HepG2 (cell line): ENCODE measurements at regions not wholly inside any gene's neighbourhood (a gene's known extent, or its start where the extent isn't known, plus 50 kb on each side); places are given as distances from the start of the nearest gene placed in this dataset.

Experiments
- ATAC-seq: fragments of 200-7000 bp; cut with Tn5 transposase; 3 replicates; pipeline ENCODE4 v1.9.1; 2020; ENCODE audit warnings: mild to moderate bottlenecking, moderate library complexity
- BruUV-seq: library from RNA; stranded (reverse); fragments of 400-500 nt; replicated peaks from 2 replicates; lab custom pipeline; 2021; lab: Mats Ljungman, UMichigan
- CTCF ChIA-PET: fragments of 300-600 bp; formaldehyde crosslinking; extraction: SDS; loops from one replicate; lab custom pipeline; 2021; ENCODE audit warnings: low total read pairs, inconsistent platforms, low intra/inter-chr PET ratio; lab: Yijun Ruan, JAX
- POLR2A ChIA-PET: fragments of 350-600 bp; sonication (Branson Sonifier 250); formaldehyde crosslinking; loops from one replicate; lab custom pipeline; 2020; ENCODE audit warnings: antibody characterized with exemption, inconsistent platforms; lab: Yijun Ruan, JAX
- DNase-seq: peaks from one replicate; pipeline ENCODE4 v3.0.0-alpha.2; 2015; ENCODE audit warnings: low spot score
- FAIRE-seq: peaks from 3 replicates; lab custom pipeline; 2011; peaks lifted over from hg19 to GRCh38; lab: Jason Lieb, UNC
- H2AFZ ChIP-seq: one replicate; pipeline ENCODE4 v1.6.1; 2011; ENCODE audit warnings: low read length, inconsistent platforms
- H3K27ac ChIP-seq: fragments of 300-600 bp; 3 replicates; pipeline ENCODE4 v1.8.0; 2011; ENCODE audit warnings: mixed run types, mild to moderate bottlenecking, mixed read lengths, low read length, inconsistent platforms; ENCODE audit not compliant: insufficient read depth; ENCODE audit errors: extremely low read length
- H3K27me3 ChIP-seq, 2 experiments: fragments of 200-600 bp in 1 of 2; 2 replicates in 1 of 2; 3 replicates in 1 of 2; pipeline versions ENCODE4 v1.6.0 to v1.8.0; 2011; ENCODE audit warnings: low read length in 2 of 2, mild to moderate bottlenecking in 2 of 2, moderate library complexity in 2 of 2, inconsistent platforms in 1 of 2; ENCODE audit not compliant: insufficient read depth in 2 of 2, control insufficient read depth in 1 of 2
- H3K36me3 ChIP-seq, 2 experiments: fragments of 200-600 bp in 1 of 2; replicated peaks in 1 of 2; 2 replicates in 1 of 2; 3 replicates in 1 of 2; pipeline versions ENCODE4 v1.5.1 to v1.8.0; 2011; ENCODE audit warnings: low read length in 2 of 2, inconsistent platforms in 1 of 2; ENCODE audit not compliant: insufficient read depth in 2 of 2, control insufficient read depth in 1 of 2
- H3K4me1 ChIP-seq: 2 replicates; pipeline ENCODE4 v1.5.1; 2012; ENCODE audit warnings: low read length, inconsistent platforms; ENCODE audit not compliant: insufficient read depth
- H3K4me2 ChIP-seq: 2 replicates; pipeline ENCODE4 v1.6.0; 2011; ENCODE audit warnings: low read depth, low read length, inconsistent platforms
- H3K4me3 ChIP-seq, 3 experiments: fragments of 200-600 bp in 1 of 3; sonication (generic), shearing (Covaris generic) in 1 of 3; replicated peaks in 1 of 3; 2 replicates each; pipeline ENCODE4 v1.5.1; 2011 to 2016; ENCODE audit warnings: low read length in 3 of 3, inconsistent platforms in 2 of 3, low read depth in 2 of 3, mild to moderate bottlenecking in 2 of 3, control low read depth in 1 of 3, mixed read lengths in 1 of 3; ENCODE audit not compliant: insufficient read depth in 1 of 3
- H3K79me2 ChIP-seq: one replicate; pipeline ENCODE4 v1.6.1; 2011; ENCODE audit warnings: low read length, inconsistent platforms; ENCODE audit not compliant: insufficient read depth
- H3K9ac ChIP-seq: 2 replicates; pipeline ENCODE4 v1.6.0; 2011; ENCODE audit warnings: mild to moderate bottlenecking, low read depth, low read length, inconsistent platforms; ENCODE audit not compliant: insufficient read depth
- H3K9me3 ChIP-seq: 2 replicates; pipeline ENCODE4 v1.5.1; 2012; ENCODE audit warnings: mild to moderate bottlenecking, low read length
- H4K20me1 ChIP-seq: 2 replicates; pipeline ENCODE4 v1.6.0; 2011; ENCODE audit warnings: inconsistent platforms, mild to moderate bottlenecking, low read length, moderate library complexity; ENCODE audit not compliant: insufficient read depth
- KLF16 ChIP-seq, 2 experiments: sonication (generic) in 1 of 2; formaldehyde crosslinking in 1 of 2; IDR thresholded peaks; 2 replicates each; pipeline versions ENCODE4 v1.6.1 to v1.8.0; 2016 to 2023; ENCODE audit warnings: missing genetic modification reagents in 2 of 2, missing compliant biosample characterization in 1 of 2
- MAZ ChIP-seq, 2 experiments: sonication (generic) in 1 of 2; formaldehyde crosslinking in 1 of 2; IDR thresholded peaks; 2 replicates each; pipeline versions ENCODE4 v1.5.0 to v1.6.1; 2012 to 2020; ENCODE audit warnings: low read depth in 2 of 2, mild to moderate bottlenecking in 2 of 2, borderline replicate concordance in 1 of 2, improper control_type of control experiment in 1 of 2, low read length in 1 of 2, missing genetic modification reagents in 1 of 2, moderate library complexity in 1 of 2
- MTA3 ChIP-seq: sonication (generic); formaldehyde crosslinking; IDR thresholded peaks from 2 replicates; pipeline ENCODE4 v1.4.0; 2020; ENCODE audit warnings: missing genetic modification reagents
- PAF1 ChIP-seq: IDR thresholded peaks from 2 replicates; pipeline ENCODE4 v1.6.1; 2016; ENCODE audit warnings: missing genetic modification reagents, missing compliant biosample characterization
- PHB2 ChIP-seq: fragments of 450-650 bp; IDR thresholded peaks from 2 replicates; pipeline ENCODE4 v1.6.1; 2018; ENCODE audit not compliant: partially characterized antibody
- POGZ ChIP-seq: sonication (generic); formaldehyde crosslinking; IDR thresholded peaks from 2 replicates; pipeline ENCODE4 v1.4.0; 2020; ENCODE audit warnings: mild to moderate bottlenecking, missing genetic modification reagents
- RBAK ChIP-seq: sonication (generic); formaldehyde crosslinking; IDR thresholded peaks from 2 replicates; pipeline ENCODE4 v1.5.1; 2020; ENCODE audit warnings: mild to moderate bottlenecking, missing genetic modification reagents
- SRY ChIP-seq: sonication (generic); formaldehyde crosslinking; IDR thresholded peaks from 2 replicates; pipeline ENCODE4 v1.8.0; 2022; ENCODE audit warnings: mild to moderate bottlenecking, missing genetic modification reagents
- STAG1 ChIP-seq: sonication (generic); formaldehyde crosslinking; IDR thresholded peaks from 2 replicates; pipeline ENCODE4 v1.4.0; 2020; ENCODE audit warnings: missing genetic modification reagents
- TBP ChIP-seq: sonication (generic); formaldehyde crosslinking; IDR thresholded peaks from 2 replicates; pipeline ENCODE4 v1.5.0; 2020; ENCODE audit warnings: missing genetic modification reagents
- U2AF1 ChIP-seq: fragments of 200-400 bp; formaldehyde crosslinking; optimal IDR thresholded peaks from 2 replicates; pipeline ENCODE3; 2017; ENCODE audit warnings: mild to moderate bottlenecking, low read depth, low read length
- ZNF207 ChIP-seq: fragments of 450-650 bp; IDR thresholded peaks from 2 replicates; pipeline ENCODE4 v1.6.1; 2016; ENCODE audit warnings: antibody characterized with exemption, borderline replicate concordance
- ZNF333 ChIP-seq: sonication (generic); formaldehyde crosslinking; IDR thresholded peaks from 2 replicates; pipeline ENCODE4 v1.4.0; 2020; ENCODE audit warnings: mild to moderate bottlenecking, missing genetic modification reagents, borderline replicate concordance
- ZNF543 ChIP-seq: sonication (generic); formaldehyde crosslinking; IDR thresholded peaks from 2 replicates; pipeline ENCODE4 v1.4.0; 2020; ENCODE audit warnings: mild to moderate bottlenecking, missing genetic modification reagents
- ZNF619 ChIP-seq: sonication (generic); formaldehyde crosslinking; IDR thresholded peaks from 2 replicates; pipeline ENCODE4 v1.4.0; 2020; ENCODE audit warnings: mild to moderate bottlenecking, missing genetic modification reagents
- ZNF883 ChIP-seq: sonication (generic); formaldehyde crosslinking; IDR thresholded peaks from 2 replicates; pipeline ENCODE4 v1.5.1; 2020; ENCODE audit warnings: mild to moderate bottlenecking, missing genetic modification reagents; ENCODE audit errors: not compliant biosample characterization
- in situ Hi-C: cut with HindIII; loops from 2 replicates; pipeline ENCODE4 v1.10.0; 2017; ENCODE audit warnings: low pct_unique_long_range_greater_than_20kb; ENCODE audit not compliant: extremely low pct_ligation_motif_present
- intact Hi-C: fragments of 100-400 bp; cut with micrococcal nuclease; formaldehyde crosslinking; loops from one replicate; pipeline ENCODE4 v1.10.0; 2022; ENCODE audit not compliant: unreplicated experiment
- TF ChIP-seq, protein P1 (sequence below): IDR thresholded peaks from 2 replicates; pipeline ENCODE4 v1.6.1; 2016; ENCODE audit warnings: missing compliant biosample characterization, missing genetic modification reagents, borderline replicate concordance

- no peak for TF ChIP-seq ZNF883
Observed at GRCh38 chr17:68718926-68719325, 117.8 kb upstream of the FAM20A start (continued).

GRCh38 chr17:68718465-68718864 lies 117.3 kb upstream of the FAM20A start:
- Histone ChIP-seq H3K4me2 (no peak overlapping the region), H3K79me2 (no peaks in the 10 kb centered on the region), H3K27me3 (no peaks in the 10 kb centered on the region), H3K27ac (no peak overlapping the region), H2AFZ (no peak overlapping the region), H3K4me3 (no peak overlapping the region), H4K20me1 (no peaks in the 10 kb centered on the region), H3K36me3 (no peaks in the 10 kb centered on the region), H3K9me3 (no peaks in the 10 kb centered on the region), H3K4me1 (no peaks in the 10 kb centered on the region), H3K9ac (no peak overlapping the region)
- ChIA-PET CTCF (no interaction called here), POLR2A (no interaction called here)
- intact Hi-C loops: loop anchor here (5.0 kb wide), 1 partner anchor 41 kb away; no protein-coding TSS in a partner anchor
- in situ Hi-C loops: no loop called here
- no TSS peak for BruUV-seq
- ATAC-seq (no peak), DNase-seq (no peak), FAIRE-seq (no peak)
- TF ChIP-seq MTA3 (CRISPR knock-in tag): no peak
- TF ChIP-seq PHB2: no peak
- no peak for TF ChIP-seq POGZ
- TF ChIP-seq TBP (CRISPR knock-in tag): no peak
- no peak for TF ChIP-seq ZNF543 (CRISPR knock-in tag)
- no peak for TF ChIP-seq ZNF207
- no peak for TF ChIP-seq ZNF619 (CRISPR knock-in tag)
- TF ChIP-seq SRY (CRISPR knock-in tag): no peak
- no peak for TF ChIP-seq MAZ (IDR thresholded peaks at IDR 0.05; ENCODE audit: borderline replicate concordance, low read depth, low read length)
- no peak for TF ChIP-seq MAZ (CRISPR knock-in tag; IDR thresholded peaks at IDR 0.05; ENCODE audit: low read depth)
- no peak for TF ChIP-seq ZNF333 (CRISPR knock-in tag)
- TF ChIP-seq RBAK (CRISPR knock-in tag): no peak
- no peak for TF ChIP-seq KLF16 (CRISPR knock-in tag; IDR thresholded peaks at IDR 0.05)
- TF ChIP-seq U2AF1: no peak
- TF ChIP-seq STAG1 (CRISPR knock-in tag): no peak
- TF ChIP-seq, protein P1, sequence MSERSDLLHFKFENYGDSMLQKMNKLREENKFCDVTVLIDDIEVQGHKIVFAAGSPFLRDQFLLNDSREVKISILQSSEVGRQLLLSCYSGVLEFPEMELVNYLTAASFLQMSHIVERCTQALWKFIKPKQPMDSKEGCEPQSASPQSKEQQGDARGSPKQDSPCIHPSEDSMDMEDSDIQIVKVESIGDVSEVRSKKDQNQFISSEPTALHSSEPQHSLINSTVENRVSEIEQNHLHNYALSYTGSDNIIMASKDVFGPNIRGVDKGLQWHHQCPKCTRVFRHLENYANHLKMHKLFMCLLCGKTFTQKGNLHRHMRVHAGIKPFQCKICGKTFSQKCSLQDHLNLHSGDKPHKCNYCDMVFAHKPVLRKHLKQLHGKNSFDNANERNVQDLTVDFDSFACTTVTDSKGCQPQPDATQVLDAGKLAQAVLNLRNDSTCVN: no peak
- TF ChIP-seq PAF1 (CRISPR knock-in tag): no peak
